Endothelial cell of umbilical vein (primary cell): ENCODE measurements at regions not wholly inside any gene's neighbourhood (a gene's known extent, or its start where the extent isn't known, plus 50 kb on each side); places are given as distances from the start of the nearest gene placed in this dataset.

ENCODE experiments used
- BruUV-seq: library from RNA; stranded (reverse); fragments of 400-500 nt; replicated peaks from 2 replicates; lab custom pipeline; 2021; lab: Mats Ljungman, UMichigan
- CTCF ChIA-PET: fragments of 300-600, 350-600 bp; sonication (Branson Sonifier 250); formaldehyde crosslinking; loops from one replicate; lab custom pipeline; 2021; ENCODE audit warnings: antibody characterized with exemption, inconsistent platforms; lab: Charles Lee
- POLR2A ChIA-PET: fragments of 300-600, 350-600 bp; sonication (Branson Sonifier 250); formaldehyde crosslinking; loops from one replicate; lab custom pipeline; 2021; ENCODE audit warnings: antibody characterized with exemption, inconsistent platforms; lab: Charles Lee
- DNase-seq: peaks from one replicate; pipeline ENCODE4 v3.0.0-alpha.2; 2011; ENCODE audit warnings: low read depth, low spot score
- FAIRE-seq: peaks from 2 replicates; lab custom pipeline; 2011; peaks lifted over from hg19 to GRCh38; lab: Jason Lieb, UNC
- H2AFZ ChIP-seq: 2 replicates; pipeline ENCODE4 v1.6.0; 2012; ENCODE audit warnings: low read depth, low read length, control low read depth, inconsistent platforms
- H3K27ac ChIP-seq: 2 replicates; pipeline ENCODE4 v1.5.1; 2011; ENCODE audit warnings: low read depth, mild to moderate bottlenecking, control low read depth, low read length, moderate library complexity; ENCODE audit not compliant: insufficient read depth
- H3K27me3 ChIP-seq, 2 experiments: 2 replicates each; pipeline versions ENCODE4 v1.6.0 to v1.6.1; 2011; ENCODE audit warnings: low read length in 2 of 2, mixed read lengths in 1 of 2; ENCODE audit not compliant: control insufficient read depth in 2 of 2, insufficient read depth in 2 of 2
- H3K36me3 ChIP-seq, 2 experiments: 2 replicates in 1 of 2; 3 replicates in 1 of 2; pipeline ENCODE4 v1.5.1; 2011; ENCODE audit warnings: low read length in 2 of 2, mild to moderate bottlenecking in 1 of 2, moderate library complexity in 1 of 2; ENCODE audit not compliant: control insufficient read depth in 2 of 2, insufficient read depth in 2 of 2; ENCODE audit errors: extremely low read depth in 1 of 2
- H3K4me1 ChIP-seq: 3 replicates; pipeline ENCODE4 v1.5.1; 2011; ENCODE audit warnings: mild to moderate bottlenecking, low read length; ENCODE audit not compliant: control insufficient read depth, insufficient read depth; ENCODE audit errors: extremely low read depth
- H3K4me2 ChIP-seq: 2 replicates; pipeline ENCODE4 v1.6.1; 2011; ENCODE audit warnings: low read length, control low read depth, mixed read lengths; ENCODE audit not compliant: insufficient read depth
- H3K4me3 ChIP-seq, 3 experiments: fragments of 200-600 bp in 1 of 3; sonication (generic), shearing (Covaris generic) in 1 of 3; replicated peaks in 1 of 3; 2 replicates each; pipeline ENCODE4 v1.5.1; 2011 to 2016; ENCODE audit warnings: control low read depth in 3 of 3, low read length in 3 of 3, mild to moderate bottlenecking in 2 of 3, inconsistent platforms in 1 of 3, low read depth in 1 of 3, moderate library complexity in 1 of 3; ENCODE audit not compliant: insufficient read depth in 1 of 3
- H3K79me2 ChIP-seq: 2 replicates; pipeline ENCODE4 v1.6.0; 2012; ENCODE audit warnings: low read length, inconsistent platforms; ENCODE audit not compliant: control insufficient read depth, insufficient read depth
- H3K9ac ChIP-seq: replicated peaks from 2 replicates; pipeline ENCODE3; 2011; ENCODE audit warnings: low read length, control low read depth; ENCODE audit not compliant: insufficient read depth; ENCODE audit errors: extremely low read depth
- H3K9me1 ChIP-seq: replicated peaks from 3 replicates; pipeline ENCODE4 v1.6.0; 2011; ENCODE audit warnings: mild to moderate bottlenecking, low read length; ENCODE audit not compliant: control insufficient read depth, insufficient read depth; ENCODE audit errors: extremely low read depth
- H3K9me3 ChIP-seq: replicated peaks from 2 replicates; pipeline ENCODE4 v1.5.1; 2012; ENCODE audit warnings: low read length, inconsistent platforms; ENCODE audit not compliant: control insufficient read depth, insufficient read depth
- H4K20me1 ChIP-seq: replicated peaks from 2 replicates; pipeline ENCODE3; 2011; ENCODE audit warnings: mild to moderate bottlenecking, low read length; ENCODE audit not compliant: control insufficient read depth, insufficient read depth; ENCODE audit errors: extremely low read depth
- FOS ChIP-seq: IDR thresholded peaks from 2 replicates; pipeline ENCODE4 v1.6.1; 2011; ENCODE audit warnings: mild to moderate bottlenecking, low read length, moderate library complexity, borderline replicate concordance; ENCODE audit not compliant: insufficient read depth
- GATA2 ChIP-seq: IDR thresholded peaks from 2 replicates; pipeline ENCODE4 v1.7.0; 2011; ENCODE audit warnings: low read depth, mild to moderate bottlenecking, moderate library complexity, mixed read lengths, low read length; ENCODE audit not compliant: insufficient read length, insufficient read depth
- JUN ChIP-seq: IDR thresholded peaks from 2 replicates; pipeline ENCODE4 v1.6.1; 2011; ENCODE audit warnings: borderline replicate concordance, low read depth; ENCODE audit not compliant: insufficient read length, insufficient read depth
- MAX ChIP-seq: IDR thresholded peaks from 2 replicates; pipeline ENCODE4 v1.6.1; 2011; ENCODE audit not compliant: insufficient read depth, insufficient read length
- MYC ChIP-seq: IDR thresholded peaks from one replicate; pipeline ENCODE4 v1.6.1; 2011; ENCODE audit warnings: mild to moderate bottlenecking, low read depth, low read length
- POLR2A ChIP-seq: IDR thresholded peaks from 2 replicates; pipeline ENCODE4 v1.6.1; 2012; ENCODE audit warnings: low read depth, mild to moderate bottlenecking, control low read depth, low read length
- POLR2AphosphoS5 ChIP-seq: IDR thresholded peaks from 2 replicates; pipeline ENCODE4 v1.6.1; 2012; ENCODE audit warnings: low read depth, mild to moderate bottlenecking, control low read depth, low read length, moderate library complexity; ENCODE audit not compliant: insufficient read depth
- dilution Hi-C: fragments of 300-500 bp; cut with MboI; formaldehyde crosslinking; loops from one replicate; pipeline ENCODE4 v1.15.0; 2019; ENCODE audit warnings: low sequenced_read_pairs; ENCODE audit not compliant: extremely low pct_ligation_motif_present
- intact Hi-C: fragments of 100-400 bp; cut with micrococcal nuclease; formaldehyde crosslinking; loops from one replicate; pipeline ENCODE4 v1.10.0; 2022
- TF ChIP-seq, protein P1 (sequence below), 2 donors: IDR thresholded peaks; 1 replicate in 1 of 2; 2 replicates in 1 of 2; pipeline ENCODE4 v1.5.1; 2011; ENCODE audit warnings: low read length in 2 of 2, mild to moderate bottlenecking in 2 of 2, moderate library complexity in 2 of 2, control low read depth in 1 of 2, inconsistent platforms in 1 of 2, low read depth in 1 of 2; ENCODE audit not compliant: insufficient read depth in 1 of 2; ENCODE audit errors: extremely low read depth in 1 of 2

GRCh38 chr2:236505041-236505440 is 64.6 kb upstream of the ACKR3 start:
- Histone ChIP-seq H3K27me3 (peaks cover 4 to 9% of the 10 kb centered on the region in 2 experiments), H3K79me2 (no peaks in the 10 kb centered on the region), H4K20me1 (no peaks in the 10 kb centered on the region), H3K4me3 (no peak overlapping the region), H3K9me3 (no peaks in the 10 kb centered on the region), H3K27ac (no peak overlapping the region), H3K9me1 (no peaks in the 10 kb centered on the region), H3K9ac (no peak overlapping the region), H3K4me2 (no peak overlapping the region), H2AFZ (no peak overlapping the region), H3K4me1 (peaks cover 21% of the 10 kb centered on the region), H3K36me3 (no peaks in the 10 kb centered on the region)
- no peak for FAIRE-seq
- dilution Hi-C loops (no loop called here), intact Hi-C loops (loop anchor here (5.0 kb wide), 3 partner anchors 367 to 507 kb away; no protein-coding TSS in a partner anchor)
- ChIA-PET CTCF (no interaction called here), POLR2A (no interaction called here)
- TF ChIP-seq POLR2AphosphoS5, result no peak
- no peak for TF ChIP-seq POLR2A
- TF ChIP-seq MAX, result no peak
- no peak for TF ChIP-seq MYC
- no peak for TF ChIP-seq GATA2
- TF ChIP-seq JUN, result no peak
- TF ChIP-seq, protein P1, sequence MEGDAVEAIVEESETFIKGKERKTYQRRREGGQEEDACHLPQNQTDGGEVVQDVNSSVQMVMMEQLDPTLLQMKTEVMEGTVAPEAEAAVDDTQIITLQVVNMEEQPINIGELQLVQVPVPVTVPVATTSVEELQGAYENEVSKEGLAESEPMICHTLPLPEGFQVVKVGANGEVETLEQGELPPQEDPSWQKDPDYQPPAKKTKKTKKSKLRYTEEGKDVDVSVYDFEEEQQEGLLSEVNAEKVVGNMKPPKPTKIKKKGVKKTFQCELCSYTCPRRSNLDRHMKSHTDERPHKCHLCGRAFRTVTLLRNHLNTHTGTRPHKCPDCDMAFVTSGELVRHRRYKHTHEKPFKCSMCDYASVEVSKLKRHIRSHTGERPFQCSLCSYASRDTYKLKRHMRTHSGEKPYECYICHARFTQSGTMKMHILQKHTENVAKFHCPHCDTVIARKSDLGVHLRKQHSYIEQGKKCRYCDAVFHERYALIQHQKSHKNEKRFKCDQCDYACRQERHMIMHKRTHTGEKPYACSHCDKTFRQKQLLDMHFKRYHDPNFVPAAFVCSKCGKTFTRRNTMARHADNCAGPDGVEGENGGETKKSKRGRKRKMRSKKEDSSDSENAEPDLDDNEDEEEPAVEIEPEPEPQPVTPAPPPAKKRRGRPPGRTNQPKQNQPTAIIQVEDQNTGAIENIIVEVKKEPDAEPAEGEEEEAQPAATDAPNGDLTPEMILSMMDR (IDR thresholded peaks at IDR 0.05; ENCODE audit: extremely low read depth in 1 of 2, insufficient read depth in 1 of 2, low read depth in 1 of 2, low read length in 2 of 2), result no peak
- TF ChIP-seq FOS, result no peak
- no TSS peak for BruUV-seq
- DNase-seq, result no peak
